ENCODE measurements at regions not wholly inside any gene's neighbourhood (a gene's known extent, or its start where the extent isn't known, plus 50 kb on each side); places are given as distances from the start of the nearest gene placed in this dataset.
"Not testable (repeated sequence)": the region's sequence is repeated elsewhere in the genome, so short reads cannot be mapped to it uniquely, and the experiment has no call there.

DNA sequence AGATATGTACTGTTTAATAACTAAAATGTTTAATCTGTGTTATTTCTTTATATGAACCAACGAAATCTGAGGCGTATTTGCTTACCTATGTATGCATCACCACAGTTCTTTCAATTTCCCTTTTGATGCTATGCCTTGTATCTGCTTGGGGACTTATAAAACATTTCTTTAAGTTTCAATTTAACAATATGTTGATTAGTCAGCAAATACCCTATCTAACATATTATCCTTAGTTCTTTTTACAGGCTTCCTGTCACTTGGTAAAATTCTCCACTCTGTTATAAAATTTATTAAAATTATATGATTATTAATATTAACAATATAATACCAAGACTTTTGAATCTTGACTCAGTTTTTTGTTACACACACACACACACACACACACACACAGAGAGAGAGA lies 174.3 kb downstream of the CPS1 start:
- Histone ChIP-seq H3K36me3 (ENCODE audit: control insufficient read depth, insufficient read depth, low read length) (no peaks in the 10 kb centered on the region), H3K9me3 (ENCODE audit: control insufficient read depth, low read length) (no peaks in the 10 kb centered on the region), H3K4me1 (no peaks in the 10 kb centered on the region), H2AFZ (no peak overlapping the region), H3K4me3 (ENCODE audit: low read depth, low read length) (no peak overlapping the region), H3K27ac (no peak overlapping the region), H3K9ac (no peak overlapping the region), H3K79me2 (no peaks in the 10 kb centered on the region), H3K27me3 (ENCODE audit: control insufficient read depth, insufficient read depth, low read length) (no peaks in the 10 kb centered on the region), H3K4me2 (ENCODE audit: low read length) (no peak overlapping the region)
- TF ChIP-seq, protein P1, sequence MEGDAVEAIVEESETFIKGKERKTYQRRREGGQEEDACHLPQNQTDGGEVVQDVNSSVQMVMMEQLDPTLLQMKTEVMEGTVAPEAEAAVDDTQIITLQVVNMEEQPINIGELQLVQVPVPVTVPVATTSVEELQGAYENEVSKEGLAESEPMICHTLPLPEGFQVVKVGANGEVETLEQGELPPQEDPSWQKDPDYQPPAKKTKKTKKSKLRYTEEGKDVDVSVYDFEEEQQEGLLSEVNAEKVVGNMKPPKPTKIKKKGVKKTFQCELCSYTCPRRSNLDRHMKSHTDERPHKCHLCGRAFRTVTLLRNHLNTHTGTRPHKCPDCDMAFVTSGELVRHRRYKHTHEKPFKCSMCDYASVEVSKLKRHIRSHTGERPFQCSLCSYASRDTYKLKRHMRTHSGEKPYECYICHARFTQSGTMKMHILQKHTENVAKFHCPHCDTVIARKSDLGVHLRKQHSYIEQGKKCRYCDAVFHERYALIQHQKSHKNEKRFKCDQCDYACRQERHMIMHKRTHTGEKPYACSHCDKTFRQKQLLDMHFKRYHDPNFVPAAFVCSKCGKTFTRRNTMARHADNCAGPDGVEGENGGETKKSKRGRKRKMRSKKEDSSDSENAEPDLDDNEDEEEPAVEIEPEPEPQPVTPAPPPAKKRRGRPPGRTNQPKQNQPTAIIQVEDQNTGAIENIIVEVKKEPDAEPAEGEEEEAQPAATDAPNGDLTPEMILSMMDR (IDR thresholded peaks at IDR 0.05) = no peak

DNA sequence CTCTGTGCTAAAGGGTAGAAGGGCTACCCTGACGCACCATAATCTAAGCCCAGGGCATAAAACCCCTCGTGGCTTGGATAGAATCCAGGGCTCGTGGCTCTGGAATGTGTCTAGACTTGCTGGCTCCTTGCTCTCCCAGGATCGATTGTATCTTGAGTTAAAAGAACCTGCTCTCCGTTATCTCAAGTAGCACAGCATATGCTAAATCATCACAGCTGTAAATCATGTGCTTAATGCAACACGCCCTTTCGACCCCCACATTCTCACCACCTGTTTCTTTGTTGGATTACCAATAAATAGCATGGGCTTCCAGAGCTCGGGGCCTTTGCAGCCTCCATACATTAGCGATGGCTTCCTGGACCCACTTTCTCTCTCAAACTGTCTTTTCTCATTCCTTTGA lies 190.4 kb downstream of the CPS1 start:
- H3K79me2 ChIP-seq; H3K4me3 ChIP-seq (ENCODE audit: low read depth, low read length); H3K9ac ChIP-seq; H2AFZ ChIP-seq; H3K9me3 ChIP-seq (ENCODE audit: control insufficient read depth, low read length); H3K27ac ChIP-seq; H3K4me2 ChIP-seq (ENCODE audit: low read length); H3K27me3 ChIP-seq (ENCODE audit: control insufficient read depth, insufficient read depth, low read length); H3K4me1 ChIP-seq; H3K36me3 ChIP-seq (ENCODE audit: control insufficient read depth, insufficient read depth, low read length): not testable (repeated sequence)

DNA sequence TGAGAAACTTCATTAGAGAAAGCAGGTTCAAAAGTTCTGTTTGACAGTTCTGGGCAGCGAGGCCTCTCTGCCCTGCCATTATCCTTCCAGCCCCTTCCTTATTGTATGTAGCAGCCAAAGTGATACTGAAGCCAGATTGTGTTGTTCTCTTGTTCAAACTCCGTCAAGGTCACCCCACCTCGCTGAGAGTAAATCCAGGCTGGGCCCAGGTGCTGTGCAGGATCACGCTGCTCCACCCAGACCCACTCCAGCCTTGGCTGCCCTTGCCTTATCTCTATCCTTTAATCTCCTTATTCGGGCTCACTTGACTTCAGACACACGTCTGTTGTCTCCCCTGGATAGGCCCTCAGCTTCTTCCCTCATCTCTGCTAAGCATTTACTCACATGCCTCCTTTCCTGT lies 196.1 kb downstream of the CPS1 start:
- H2AFZ ChIP-seq = no peak overlapping the region
- no peaks in the 10 kb centered on the region for H3K36me3 ChIP-seq (ENCODE audit: control insufficient read depth, insufficient read depth, low read length)
- no peaks in the 10 kb centered on the region for H3K4me1 ChIP-seq
- TF ChIP-seq, protein P1 (IDR thresholded peaks at IDR 0.05) = no peak
- no peaks in the 10 kb centered on the region for H3K9me3 ChIP-seq (ENCODE audit: control insufficient read depth, low read length)
- H3K27me3 ChIP-seq (ENCODE audit: control insufficient read depth, insufficient read depth, low read length) = no peaks in the 10 kb centered on the region
- no peak overlapping the region for H3K9ac ChIP-seq
- no peak overlapping the region for H3K4me3 ChIP-seq (ENCODE audit: low read depth, low read length)
- no peaks in the 10 kb centered on the region for H3K79me2 ChIP-seq
- no peak overlapping the region for H3K4me2 ChIP-seq (ENCODE audit: low read length)
- no peak overlapping the region for H3K27ac ChIP-seq

DNA sequence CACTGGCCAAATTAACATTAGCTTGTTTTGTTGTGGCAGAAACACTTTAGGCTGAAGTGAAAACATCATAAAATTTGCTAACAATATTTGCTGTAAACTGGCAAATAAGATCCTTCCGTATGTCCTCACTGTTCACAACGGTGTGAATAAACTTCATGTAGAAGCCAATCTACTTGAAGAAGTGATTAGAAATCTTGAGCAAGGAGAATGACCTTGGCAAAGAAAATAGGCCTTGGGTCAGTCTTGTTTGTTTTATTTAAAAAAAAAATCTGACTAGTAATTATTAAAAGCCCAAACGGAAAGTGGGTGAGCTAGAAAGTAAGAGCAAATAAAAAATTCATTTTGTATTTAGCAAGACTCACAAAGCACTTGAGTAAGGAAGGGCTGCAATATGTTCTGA lies 197.0 kb downstream of the CPS1 start:
- H3K27ac ChIP-seq = no peak overlapping the region

DNA sequence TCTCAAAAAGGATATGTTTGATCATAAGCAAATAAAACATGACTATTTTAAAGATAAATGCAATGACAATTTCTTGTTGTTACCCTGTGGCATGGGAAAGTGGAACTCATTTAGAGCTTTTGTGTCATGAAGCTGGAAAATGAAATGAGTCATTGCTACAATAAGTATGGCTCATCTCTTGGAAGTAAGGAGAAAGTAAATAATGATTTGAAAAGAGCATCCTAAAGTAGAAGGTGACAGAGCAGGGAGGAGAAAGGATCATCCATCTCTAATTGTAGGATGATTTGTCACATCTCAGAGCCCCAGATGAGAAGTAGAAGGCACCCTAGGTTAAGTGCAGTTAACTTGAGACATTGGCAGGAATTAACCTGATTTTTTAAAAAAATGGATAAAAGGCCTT lies 200.5 kb downstream of the CPS1 start:
- H3K36me3 ChIP-seq (ENCODE audit: control insufficient read depth, insufficient read depth, low read length) = no peaks in the 10 kb centered on the region
- H3K9me3 ChIP-seq (ENCODE audit: control insufficient read depth, low read length) = no peaks in the 10 kb centered on the region
- H3K4me1 ChIP-seq = no peaks in the 10 kb centered on the region
- H3K4me3 ChIP-seq (ENCODE audit: low read depth, low read length) = no peak overlapping the region
- H3K9ac ChIP-seq = no peak overlapping the region
- H2AFZ ChIP-seq = no peak overlapping the region
- no peaks in the 10 kb centered on the region for H3K27me3 ChIP-seq (ENCODE audit: control insufficient read depth, insufficient read depth, low read length)
- no peaks in the 10 kb centered on the region for H3K79me2 ChIP-seq
- TF ChIP-seq, protein P1 (IDR thresholded peaks at IDR 0.05) = no peak
- H3K4me2 ChIP-seq (ENCODE audit: low read length) = no peak overlapping the region
- H3K27ac ChIP-seq = no peak overlapping the region

More for the DNA sequence above, 197.0 kb downstream of the CPS1 start:
- Histone ChIP-seq H3K9me3 (ENCODE audit: control insufficient read depth, low read length) (no peaks in the 10 kb centered on the region), H3K4me2 (ENCODE audit: low read length) (no peak overlapping the region), H3K9ac (no peak overlapping the region), H3K4me1 (no peaks in the 10 kb centered on the region), H3K36me3 (ENCODE audit: control insufficient read depth, insufficient read depth, low read length) (no peaks in the 10 kb centered on the region), H2AFZ (no peak overlapping the region), H3K27me3 (ENCODE audit: control insufficient read depth, insufficient read depth, low read length) (no peaks in the 10 kb centered on the region), H3K4me3 (ENCODE audit: low read depth, low read length) (no peak overlapping the region), H3K79me2 (no peaks in the 10 kb centered on the region)
- TF ChIP-seq, protein P1 (IDR thresholded peaks at IDR 0.05) = no peak
